Gastrocnemius medialis (tissue), 4 donors: ENCODE measurements at regions not wholly inside any gene's neighbourhood (a gene's known extent, or its start where the extent isn't known, plus 50 kb on each side); places are given as distances from the start of the nearest gene placed in this dataset.

Experiments used
- CTCF ChIP-seq, 5 experiments: fragments of 450-650 bp in 3 of 5; fragments of 200-600 bp in 2 of 5; sonication (generic) in 2 of 5; IDR thresholded peaks in 4 of 5; conservative IDR thresholded peaks in 1 of 5; 1 replicate in 4 of 5; 2 replicates in 1 of 5; pipeline ENCODE4 v1.5.1; 2016 to 2019; ENCODE audit warnings: antibody characterized with exemption in 5 of 5, mild to moderate bottlenecking in 3 of 5, moderate library complexity in 3 of 5
- POLR2A ChIP-seq, 2 donors: fragments of 450-650 bp; IDR thresholded peaks; one replicate each; pipeline ENCODE4 v1.6.1; 2017; ENCODE audit warnings: antibody characterized with exemption in 2 of 2, mild to moderate bottlenecking in 2 of 2, moderate library complexity in 2 of 2

- TF ChIP-seq CTCF (IDR thresholded peaks at IDR 0.05 in 4 of 5, conservative IDR thresholded peaks at IDR 0.05 in 1 of 5) (no peak), POLR2A (IDR thresholded peaks at IDR 0.05) (no peak)
These were observed 344.0 kb downstream of the ARL4A start for GRCh38 chr7:13031468-13031867.
